Stimulated activated CD8-positive, alpha-beta memory T cell treated with anti-CD3 and anti-CD28 coated beads, Interleukin-15, amount 100 ng/mL, for 1 hour (primary cell): ENCODE measurements at regions not wholly inside any gene's neighbourhood (a gene's known extent, or its start where the extent isn't known, plus 50 kb on each side); places are given as distances from the start of the nearest gene placed in this dataset.
"Not testable (repeated sequence)": the region's sequence is repeated elsewhere in the genome, so short reads cannot be mapped to it uniquely, and the experiment has no call there.

ENCODE experiments used
- DNase-seq: peaks from one replicate; pipeline ENCODE4 v3.0.0-alpha.2; 2020; ENCODE audit warnings: low read depth

DNA sequence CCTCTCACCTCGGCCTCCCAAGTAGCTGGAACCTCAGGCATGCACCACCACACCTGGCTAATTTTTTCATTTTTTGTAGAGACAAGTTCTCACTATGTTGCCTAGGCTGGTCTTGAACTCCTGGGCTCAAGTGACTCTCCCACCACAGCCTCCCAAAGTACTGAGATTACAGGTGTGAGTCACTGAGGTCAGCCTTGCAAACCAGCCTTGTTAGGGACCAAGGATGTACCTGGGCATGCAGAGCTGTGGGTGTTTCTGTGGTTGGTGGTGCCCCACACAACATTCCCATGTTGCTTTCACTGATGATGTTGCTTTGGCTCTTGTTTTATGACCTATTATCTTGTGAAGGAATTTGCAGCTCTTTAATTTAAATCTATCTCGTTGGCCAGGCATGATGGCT lies 54.8 kb downstream of the OTUD1 start:
- DNase-seq = no peak

DNA sequence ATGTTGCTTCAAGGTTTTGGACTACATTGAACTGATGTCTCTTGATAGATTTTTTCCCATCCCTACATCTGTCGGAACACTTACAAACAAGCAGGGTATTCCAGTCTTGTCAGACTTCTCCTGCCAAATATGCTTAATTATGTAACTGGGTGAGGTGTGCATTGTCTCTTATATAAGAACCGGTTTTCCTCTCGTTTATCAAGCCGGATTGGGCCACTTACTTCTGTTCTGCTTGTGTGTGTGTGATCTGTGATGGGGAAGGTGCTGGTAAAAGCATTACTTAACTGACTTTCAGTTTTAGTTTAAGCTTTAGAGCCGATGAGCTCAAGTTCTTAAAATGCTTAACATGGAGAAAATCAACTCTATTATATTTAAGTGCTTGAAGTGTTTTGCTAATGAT lies 57.9 kb downstream of the OTUD1 start:
- DNase-seq = no peak

DNA sequence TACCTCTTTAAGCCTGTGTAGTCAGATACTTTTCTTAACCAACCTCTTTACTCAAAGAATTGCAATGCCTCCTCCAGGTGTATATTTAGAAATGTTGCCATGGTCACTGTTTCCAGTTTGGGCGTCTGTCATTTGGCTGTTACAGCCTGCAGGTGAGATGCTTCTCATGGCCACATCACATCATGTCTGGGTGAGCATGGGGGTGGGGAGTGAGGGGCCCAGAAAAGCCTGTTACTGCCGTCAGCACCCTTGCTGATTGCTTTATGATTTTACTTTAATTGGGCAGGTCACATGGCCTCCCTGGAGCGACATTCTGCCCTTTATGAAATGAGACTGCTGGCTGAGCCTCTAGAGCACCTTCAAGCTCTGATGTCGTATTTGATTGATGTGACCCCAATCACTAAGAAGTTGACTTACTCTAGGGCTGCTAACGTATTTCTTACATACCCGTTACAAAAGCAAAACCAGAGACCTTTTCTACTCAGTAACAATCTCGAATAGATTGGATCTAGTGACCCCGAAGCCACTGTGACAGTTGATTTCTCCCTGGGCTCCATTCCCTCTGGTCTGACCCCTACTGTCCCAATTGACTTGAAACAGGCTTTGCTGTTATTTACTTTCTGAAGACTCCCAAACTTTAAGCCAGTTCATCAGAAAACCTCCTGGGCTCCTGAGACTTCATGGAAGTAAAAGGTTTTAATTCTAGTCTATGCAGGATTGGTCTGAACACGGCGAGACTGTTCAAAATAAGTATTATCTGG lies 60.7 kb downstream of the OTUD1 start:
- DNase-seq = no peak

DNA sequence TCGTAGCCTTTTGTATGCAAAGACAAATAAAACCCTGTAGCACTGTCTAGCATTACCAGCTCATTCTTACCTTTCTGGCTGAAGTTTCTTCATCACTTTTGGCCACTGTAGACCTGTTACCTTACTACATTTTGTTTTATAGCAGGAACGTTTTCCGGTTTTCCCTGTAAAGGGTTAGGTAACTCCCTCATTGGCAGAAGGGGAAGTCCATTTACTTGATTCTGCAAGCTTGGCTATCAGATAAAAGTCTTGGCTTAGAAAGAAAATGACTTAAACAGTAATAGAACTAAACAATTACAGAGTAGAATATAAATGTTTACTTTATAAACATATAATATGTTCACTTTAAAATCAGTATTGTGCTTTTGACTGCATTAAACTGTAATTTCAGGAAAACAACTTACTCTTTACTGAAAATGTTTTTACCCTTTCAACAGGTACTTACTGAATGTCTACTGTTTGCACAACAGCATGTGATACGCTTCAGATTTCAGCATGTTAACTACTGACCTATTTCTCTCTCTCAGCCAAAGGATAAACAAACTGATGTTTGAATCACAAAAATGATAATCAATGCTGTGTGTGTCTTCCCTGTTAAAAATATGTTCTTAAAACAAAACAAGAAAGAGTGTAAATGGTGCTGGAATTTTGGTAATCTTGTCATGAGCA lies 67.1 kb downstream of the OTUD1 start:
- no peak for DNase-seq

DNA sequence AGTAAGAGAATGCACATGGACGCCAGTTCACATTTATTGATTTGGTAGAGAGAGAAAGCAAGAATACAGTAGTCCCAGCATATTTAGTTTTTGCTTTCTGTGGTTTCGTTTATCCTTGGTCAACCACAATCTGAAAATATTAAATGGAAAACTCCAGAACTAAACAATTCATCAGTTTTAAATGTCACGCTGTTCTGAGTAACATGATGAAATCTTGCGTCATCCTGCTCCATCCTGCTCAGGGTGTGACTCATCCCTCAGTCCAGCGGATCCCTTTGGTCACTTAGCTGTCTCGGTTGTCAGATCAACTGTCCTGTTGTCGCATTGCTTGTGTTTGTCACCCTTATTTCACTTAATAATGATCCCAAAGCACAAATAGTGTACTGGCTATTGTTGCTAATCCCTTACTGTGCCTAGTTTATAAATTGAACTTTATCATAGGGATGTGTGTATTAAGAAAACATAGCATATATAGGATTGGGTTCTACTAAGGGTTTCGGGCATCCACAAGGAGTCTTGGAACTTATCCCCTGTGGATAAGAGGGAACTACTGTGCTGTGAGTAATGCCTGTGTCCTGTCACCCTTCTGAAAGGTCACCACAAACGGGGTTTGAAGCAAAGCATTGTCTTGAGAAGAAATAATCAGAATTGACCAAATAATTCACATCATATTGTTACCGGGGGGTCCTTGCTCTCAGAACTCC lies 73.6 kb downstream of the OTUD1 start:
- no peak for DNase-seq

DNA sequence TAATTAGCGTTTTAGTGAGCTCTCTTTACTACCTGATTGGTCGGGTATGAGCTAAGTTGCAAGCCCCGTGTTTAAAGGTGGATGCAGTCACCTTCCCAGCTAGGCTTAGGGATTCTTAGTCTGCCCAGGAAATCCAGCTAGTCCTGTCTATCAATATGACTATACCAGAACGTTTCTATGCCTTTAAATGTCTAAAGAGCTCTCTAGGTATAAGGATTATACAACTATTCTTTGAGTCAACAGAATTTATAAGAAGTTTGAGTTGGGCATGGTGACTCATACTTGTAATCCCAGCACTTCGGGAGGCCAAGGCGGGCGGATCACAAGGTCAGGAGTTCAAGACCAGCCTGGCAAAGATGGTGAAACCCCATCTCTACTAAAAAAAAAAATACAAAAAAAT lies 74.7 kb downstream of the OTUD1 start:
- DNase-seq = not testable (repeated sequence)

DNA sequence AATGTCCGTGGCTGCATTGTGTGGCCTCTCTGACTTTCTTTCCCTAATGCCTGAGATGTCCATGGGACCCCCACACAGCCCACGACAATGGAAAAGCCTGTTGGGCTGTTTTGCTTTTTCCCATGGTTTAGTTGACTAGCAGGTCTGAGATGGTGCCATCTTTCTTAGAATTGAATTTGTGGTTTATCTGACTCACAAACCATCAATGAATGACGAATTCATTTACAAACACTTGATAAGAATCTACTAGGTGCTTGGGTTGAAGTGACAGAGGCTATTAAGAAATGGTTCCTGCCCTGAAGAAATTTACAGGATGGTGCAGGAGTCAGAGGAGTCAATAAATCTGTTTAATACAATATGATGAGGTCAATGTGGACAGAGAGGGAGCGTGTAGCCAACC lies 75.4 kb downstream of the OTUD1 start:
- no peak for DNase-seq

DNA sequence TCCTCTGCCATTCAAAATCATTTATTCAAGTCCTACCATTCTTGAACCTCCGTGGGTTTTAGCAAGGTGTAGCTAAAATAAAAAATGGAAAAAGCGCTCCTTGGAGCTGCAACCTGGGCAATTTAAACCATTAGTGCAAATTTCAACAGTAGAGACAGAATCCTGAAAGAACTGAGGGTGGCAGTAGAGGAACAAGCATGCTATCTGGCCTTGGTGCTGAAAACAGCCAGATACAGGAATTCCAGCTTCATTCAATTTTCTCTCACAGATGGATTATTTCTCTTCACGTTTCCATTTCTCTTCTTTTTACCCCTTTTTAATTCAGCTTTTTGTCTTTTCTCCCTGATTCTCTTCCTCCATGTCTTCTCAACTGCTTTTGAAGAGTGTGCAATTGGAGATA lies 77.7 kb downstream of the OTUD1 start:
- no peak for DNase-seq

DNA sequence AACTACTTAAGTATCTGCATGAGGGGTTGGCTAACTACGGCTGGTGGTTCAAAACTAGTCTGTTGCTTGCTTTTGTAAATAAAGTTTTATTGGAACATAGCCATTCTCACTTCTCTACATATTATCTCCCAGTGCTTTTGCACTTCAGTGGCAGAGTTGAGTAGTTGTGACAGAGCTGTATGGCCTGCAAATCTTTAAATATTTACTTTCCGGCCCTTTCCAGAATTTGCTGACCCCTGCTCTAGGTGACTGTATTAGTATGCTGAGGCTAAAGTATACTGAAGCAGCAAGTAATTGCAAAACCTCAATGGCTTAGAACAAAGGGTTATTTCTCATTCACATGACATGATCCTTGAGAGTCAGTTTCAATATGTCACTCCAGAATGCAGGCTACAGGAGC lies 78.3 kb downstream of the OTUD1 start:
- DNase-seq = no peak

DNA sequence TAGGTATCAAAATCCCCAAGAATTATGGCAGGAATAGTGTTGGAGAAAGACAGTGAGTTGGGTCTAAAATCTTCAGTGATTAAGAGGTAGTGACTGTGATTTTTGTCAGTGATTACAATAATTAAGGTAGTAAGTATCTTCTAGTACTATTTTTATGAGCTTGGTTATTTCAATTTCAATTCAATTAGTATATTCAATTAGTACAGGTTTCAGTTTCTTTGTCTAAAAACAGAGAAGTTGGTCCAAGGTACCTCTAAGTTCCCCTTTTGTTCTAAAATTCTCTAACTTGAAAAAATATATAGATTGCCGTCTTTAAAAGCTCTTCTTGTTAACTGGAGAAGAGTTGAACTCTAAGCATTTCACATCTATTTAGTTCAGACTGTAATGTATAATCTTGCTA lies 82.9 kb downstream of the OTUD1 start:
- DNase-seq = no peak

DNA sequence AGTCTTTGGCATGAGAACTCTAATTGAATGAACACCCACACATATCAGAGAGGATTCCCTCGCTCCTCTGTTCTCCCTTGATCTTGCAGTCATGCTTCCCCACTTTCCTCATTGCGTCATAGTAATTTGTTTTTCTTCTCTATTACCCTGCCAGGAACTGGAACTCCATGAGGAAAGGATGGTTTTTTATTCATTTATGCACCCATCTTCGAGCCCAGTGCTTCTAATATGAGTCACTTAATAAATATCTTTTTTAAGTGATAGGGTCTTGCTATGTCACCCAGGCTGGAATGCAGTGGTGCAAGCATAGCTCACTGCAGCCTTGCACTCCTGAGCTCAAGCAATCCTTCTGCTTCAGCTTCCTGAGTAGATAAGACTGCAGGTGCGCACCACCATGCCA lies 83.5 kb downstream of the OTUD1 start:
- DNase-seq = no peak

DNA sequence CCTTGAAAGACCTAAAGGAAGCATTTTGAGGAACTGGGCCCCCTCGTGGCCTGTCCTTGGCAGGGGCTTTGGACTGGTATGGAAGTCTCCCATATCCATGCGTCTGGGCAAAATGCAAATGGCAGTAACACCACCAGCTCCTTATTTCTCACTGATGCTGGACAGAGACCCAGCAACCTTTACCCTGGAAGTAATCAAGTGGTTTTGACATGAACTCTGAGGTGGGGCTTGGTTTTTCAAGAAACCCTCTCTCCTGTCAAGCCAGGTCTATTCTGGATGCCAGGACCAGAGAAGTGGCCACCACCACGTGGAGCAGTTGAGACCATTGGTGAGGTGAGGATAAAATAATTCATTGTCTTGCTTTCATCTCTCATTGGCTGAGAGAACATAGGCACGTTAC lies 84.4 kb downstream of the OTUD1 start:
- DNase-seq = no peak

DNA sequence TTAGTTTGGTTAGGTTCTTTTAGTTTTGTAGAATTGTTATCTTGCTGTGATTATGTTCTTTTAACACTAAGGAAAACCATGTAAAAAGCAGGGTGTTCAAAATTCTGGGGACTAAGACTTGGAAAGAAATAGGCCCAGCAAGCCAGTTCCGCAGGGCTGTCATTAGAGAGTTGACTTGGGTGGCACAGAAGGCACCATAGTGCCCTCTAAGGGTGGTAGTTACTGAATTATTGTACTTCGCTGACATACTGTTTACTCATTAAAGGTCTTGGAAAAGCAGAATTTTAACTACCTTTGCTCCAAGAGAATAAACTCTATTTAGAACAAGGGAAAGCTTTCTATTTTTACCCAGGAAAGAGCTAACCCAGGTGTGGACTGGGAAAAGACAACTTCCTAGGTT lies 86.5 kb downstream of the OTUD1 start:
- no peak for DNase-seq

DNA sequence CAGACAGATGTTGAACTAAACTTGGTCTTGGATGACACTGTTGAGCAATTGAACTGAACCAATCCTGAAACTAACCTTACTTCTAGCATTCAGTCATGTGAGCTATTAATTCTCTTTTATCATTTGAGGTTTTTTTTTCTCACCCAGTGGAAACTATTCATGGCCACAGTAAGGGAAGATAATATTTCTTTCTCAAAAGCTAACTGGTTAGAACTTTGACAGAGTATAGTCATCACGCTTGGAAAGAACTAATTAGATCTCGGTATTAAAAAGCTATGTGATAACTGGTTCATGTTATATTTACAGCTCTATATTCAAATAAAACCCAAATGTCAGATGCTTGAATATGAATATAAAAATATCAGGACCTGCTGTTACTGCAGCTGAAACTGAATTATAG lies 89.5 kb downstream of the OTUD1 start:
- no peak for DNase-seq

DNA sequence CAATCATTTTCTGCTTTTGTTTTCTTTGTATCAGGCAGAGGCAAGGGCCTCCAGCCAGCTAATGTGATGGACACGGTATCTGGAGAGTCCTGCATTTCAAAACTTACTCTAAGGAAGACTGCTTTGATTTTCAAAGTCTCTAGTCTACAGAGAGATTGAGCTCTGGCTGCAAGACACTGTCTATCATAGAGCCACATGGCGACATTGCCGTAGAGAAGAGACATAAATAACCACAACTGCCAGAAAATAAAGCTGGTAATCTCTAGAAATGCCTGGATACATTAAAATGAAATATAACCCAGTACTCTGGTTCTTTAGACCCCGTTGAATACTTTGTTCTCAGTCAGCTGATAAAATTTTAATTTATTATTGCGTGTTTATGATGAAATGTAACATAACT lies 90.8 kb downstream of the OTUD1 start:
- DNase-seq = no peak

DNA sequence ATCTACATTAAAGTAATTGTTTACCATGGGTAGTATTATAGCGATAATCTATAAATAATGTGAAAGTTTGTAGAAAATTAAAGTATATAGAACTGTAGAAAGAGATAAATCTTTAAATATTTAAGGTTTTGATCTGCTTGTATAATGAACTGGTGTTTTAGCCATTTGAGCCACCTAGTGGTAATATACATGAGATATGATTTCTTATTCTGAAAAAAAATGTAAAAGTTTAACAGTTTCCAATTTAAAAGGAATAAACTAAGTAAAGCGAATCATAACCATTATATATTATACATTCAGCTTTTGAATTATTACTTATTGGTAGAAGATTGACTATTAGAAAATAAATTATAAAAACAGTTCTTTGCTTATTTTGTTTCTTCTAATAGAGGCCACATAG lies 91.2 kb downstream of the OTUD1 start:
- DNase-seq = no peak

DNA sequence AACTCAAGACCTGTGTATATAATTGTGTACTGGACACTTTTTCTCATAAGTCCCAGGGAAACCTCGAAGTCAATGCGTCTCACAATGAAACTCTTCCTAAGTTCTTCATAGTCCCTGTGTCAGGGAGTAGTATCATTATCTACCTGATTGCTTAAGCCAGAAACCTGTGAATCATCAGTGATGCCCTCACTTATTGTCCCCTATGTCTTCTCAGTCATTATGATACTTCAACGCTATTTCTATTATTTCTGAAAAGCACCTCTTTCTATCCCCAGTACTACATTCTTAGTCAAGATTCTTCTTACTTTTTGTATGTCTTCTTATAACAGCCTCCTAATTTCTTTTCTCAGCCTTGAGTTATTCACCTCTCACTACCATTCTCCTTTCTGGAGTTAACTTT lies 94.3 kb downstream of the OTUD1 start:
- no peak for DNase-seq

DNA sequence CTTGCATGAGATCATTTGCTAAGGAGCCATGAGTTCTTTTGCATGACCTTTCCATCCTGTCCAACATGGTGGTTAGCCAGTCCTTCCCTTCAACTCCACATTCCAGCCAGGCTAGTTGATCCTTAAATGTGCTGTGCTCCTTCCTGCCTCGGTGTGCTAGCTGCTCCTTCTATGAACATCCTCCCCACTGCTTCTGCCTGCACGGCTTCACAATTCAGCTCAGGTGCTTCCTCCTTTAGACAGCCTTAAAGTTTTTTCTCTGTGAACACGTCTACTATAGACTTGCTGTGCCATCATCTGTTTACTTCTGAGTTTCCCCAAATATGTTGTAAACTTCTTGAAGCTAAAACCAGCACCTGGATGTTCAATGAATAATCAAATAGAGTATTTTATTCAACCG lies 95.5 kb downstream of the OTUD1 start:
- DNase-seq = no peak

DNA sequence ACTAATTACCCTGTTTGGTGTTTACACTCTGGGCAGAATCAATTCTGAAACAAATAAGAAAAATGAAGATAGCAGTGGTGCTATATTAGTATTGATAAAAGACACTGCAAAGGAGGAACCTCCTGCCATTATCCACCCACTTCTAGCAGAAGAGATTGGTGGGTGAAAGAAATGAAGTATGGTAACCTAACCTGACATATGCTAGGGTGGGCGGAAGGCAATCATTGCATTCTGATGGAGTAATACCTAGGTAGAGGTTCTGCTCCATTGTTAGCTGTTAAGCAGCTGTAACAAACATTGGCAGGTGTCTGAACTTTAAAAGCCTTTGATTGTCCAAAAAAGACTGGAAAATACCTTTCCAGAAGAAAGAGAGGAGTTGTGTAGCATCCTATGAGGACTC lies 95.9 kb downstream of the OTUD1 start:
- no peak for DNase-seq

DNA sequence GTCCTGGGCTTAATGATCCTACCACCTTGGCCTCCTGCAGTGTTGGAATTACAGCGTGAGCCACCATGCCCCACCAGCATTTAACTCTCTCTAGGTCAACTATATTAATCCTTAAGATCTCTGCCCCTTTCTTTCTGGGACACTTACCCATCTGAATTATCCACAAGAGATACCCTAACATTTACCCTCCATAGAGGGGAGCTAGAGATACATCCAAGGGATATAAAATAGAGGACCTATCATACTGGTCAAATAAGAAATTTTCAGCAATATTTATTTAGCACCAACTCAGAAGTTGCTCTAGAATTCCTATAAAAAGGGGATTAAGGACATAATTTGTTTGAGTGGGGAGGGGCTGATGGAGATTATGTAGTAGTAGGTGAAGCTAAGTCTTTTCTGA lies 96.5 kb downstream of the OTUD1 start:
- no peak for DNase-seq

DNA sequence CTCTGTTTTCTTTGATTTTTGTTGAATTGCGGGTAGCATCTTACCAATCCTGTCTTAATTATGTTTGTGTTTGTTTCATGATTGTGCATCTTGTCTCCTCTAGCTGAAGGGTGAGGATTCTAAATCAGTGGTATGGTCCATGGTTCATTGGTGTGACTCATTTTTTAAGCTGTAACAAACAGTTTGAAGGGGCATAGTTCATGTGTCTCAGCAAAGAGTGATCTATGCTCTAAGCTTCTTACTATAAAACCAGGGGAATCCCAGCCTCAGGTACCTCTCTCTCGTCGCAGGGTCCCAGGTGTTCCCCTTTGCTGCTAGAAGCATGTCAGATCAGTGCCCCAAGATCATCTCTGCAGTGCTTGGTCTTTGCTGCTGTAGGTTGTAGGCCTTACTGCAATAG lies 100.1 kb downstream of the OTUD1 start:
- no peak for DNase-seq

DNA sequence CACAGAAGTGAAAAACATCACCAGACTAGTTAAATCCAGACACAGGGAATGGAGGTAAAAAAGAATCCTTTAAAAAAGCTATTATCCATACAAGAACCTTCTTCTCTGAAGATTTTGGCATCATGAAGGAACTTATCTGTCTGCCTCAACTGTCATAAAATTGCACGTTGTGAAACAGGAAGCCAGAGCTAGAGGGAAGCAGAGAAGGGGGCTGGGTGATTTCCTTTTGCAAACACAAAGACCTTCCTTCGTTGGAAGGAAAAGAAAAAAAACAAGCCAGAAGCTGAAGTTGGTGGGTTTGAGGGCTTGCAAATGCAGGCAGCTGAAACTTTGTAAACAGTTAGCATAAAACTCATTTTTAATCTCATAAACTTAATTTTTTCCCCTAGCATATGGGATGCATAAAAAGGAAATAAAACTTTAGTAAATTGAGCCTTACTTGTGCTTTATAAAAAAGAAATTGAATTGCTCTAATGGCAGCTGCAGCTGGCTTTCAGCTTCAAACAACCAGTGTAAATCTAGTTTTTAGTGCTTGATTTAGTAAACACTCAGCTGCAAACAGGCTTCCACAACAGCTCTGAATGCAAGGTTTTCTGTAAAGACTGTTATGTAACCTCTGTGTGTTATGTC lies 101.6 kb downstream of the OTUD1 start:
- DNase-seq = no peak
